ENCODE measurements at regions not wholly inside any gene's neighbourhood (a gene's known extent, or its start where the extent isn't known, plus 50 kb on each side); places are given as distances from the start of the nearest gene placed in this dataset.

DNA sequence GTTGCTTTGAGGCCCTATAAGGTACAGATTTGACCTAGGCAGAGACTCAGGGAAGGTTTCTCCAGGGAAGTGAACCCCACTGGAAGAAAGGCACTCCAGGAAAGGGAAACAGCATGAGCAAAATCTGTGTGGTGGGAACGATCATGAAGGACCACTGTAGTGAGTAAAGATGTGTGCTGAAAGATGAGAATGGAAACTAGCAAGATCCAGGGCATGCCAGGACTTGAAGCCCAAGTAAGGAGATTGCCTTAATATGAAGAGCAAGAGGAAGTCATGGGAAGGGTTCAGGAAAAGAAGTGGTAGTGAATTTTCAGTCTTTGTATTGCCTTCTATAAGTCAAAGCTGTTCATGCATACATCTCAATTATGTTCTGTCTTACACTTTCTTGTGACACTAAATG lies 55.2 kb upstream of the SLIT3 start:
- H3K36me3 ChIP-seq: no peaks in the 10 kb centered on the region
- H3K27me3 ChIP-seq: no peaks in the 10 kb centered on the region
- no peak overlapping the region for H3K4me3 ChIP-seq
- TF ChIP-seq CTCF (IDR thresholded peaks at IDR 0.05): no peak
- no peak for ATAC-seq
- WGBS, 2 donors (ENCODE audit: low coverage in 1 of 2): 80 to 88% methylated on average over 1 of the region's 1 CpG
- H3K27ac ChIP-seq: no peak overlapping the region
- H3K4me1 ChIP-seq: no peaks in the 10 kb centered on the region
- no peaks in the 10 kb centered on the region for H3K9me3 ChIP-seq

DNA sequence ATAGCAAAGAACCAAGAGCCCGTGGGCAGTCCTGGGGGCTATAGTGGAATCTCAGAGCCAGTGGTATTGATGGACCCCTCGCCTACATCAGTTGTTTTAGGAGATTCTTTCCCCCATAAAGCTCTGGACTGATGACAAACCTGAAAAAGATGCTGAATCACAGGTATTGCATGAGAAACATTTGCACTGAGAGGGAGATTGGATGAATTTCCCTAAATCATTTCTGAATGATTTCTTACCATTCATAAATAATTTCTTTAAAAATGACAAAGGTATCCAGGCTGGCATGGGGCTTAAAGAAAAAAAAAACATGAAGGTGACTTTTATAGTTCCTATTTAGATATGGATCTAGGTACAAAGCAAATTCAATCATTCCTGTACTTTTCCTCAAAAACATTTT lies 54.0 kb upstream of the SLIT3 start:
- Histone ChIP-seq H3K9me3 (no peaks in the 10 kb centered on the region), H3K36me3 (no peaks in the 10 kb centered on the region), H3K27me3 (no peaks in the 10 kb centered on the region), H3K4me1 (no peaks in the 10 kb centered on the region), H3K4me3 (no peak overlapping the region), H3K27ac (no peak overlapping the region)
- no peak for ATAC-seq
- 75 to 80% methylated on average over 2 of the region's 2 CpGs for WGBS, 2 donors (ENCODE audit: low coverage in 1 of 2)
- no peak for TF ChIP-seq POLR2AphosphoS5 (IDR thresholded peaks at IDR 0.05)
- TF ChIP-seq CTCF (IDR thresholded peaks at IDR 0.05): no peak
- no peak for TF ChIP-seq EP300 (IDR thresholded peaks at IDR 0.05)
- no peak for TF ChIP-seq POLR2A (IDR thresholded peaks at IDR 0.05)

DNA sequence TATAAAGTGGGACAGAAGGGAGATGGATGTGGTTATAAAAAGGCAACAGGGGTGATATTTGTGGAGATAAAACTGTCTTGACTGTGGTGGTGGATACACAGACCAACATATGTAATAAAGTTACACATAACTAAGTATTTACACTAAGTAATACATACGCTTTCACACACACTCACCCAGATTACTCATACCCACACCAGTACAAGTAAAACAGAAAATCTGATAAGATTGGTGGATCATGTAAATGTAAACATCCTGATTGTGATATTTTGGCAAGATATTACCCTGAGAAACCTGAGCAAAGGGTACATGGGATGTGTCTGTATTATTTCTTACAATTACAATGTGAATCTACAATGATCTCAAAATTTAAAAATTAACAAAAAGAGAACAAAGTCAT lies 53.3 kb upstream of the SLIT3 start:
- Histone ChIP-seq H3K27me3 (no peaks in the 10 kb centered on the region), H3K4me1 (no peaks in the 10 kb centered on the region), H3K4me3 (no peak overlapping the region), H3K27ac (no peak overlapping the region), H3K36me3 (no peaks in the 10 kb centered on the region), H3K9me3 (no peaks in the 10 kb centered on the region)
- no peak for ATAC-seq
- TF ChIP-seq POLR2AphosphoS5 (IDR thresholded peaks at IDR 0.05) (no peak), CTCF (IDR thresholded peaks at IDR 0.05) (no peak), EP300 (IDR thresholded peaks at IDR 0.05) (no peak), POLR2A (IDR thresholded peaks at IDR 0.05) (no peak)
- 78 to 89% methylated on average over 1 of the region's 1 CpG for WGBS, 2 donors (ENCODE audit: low coverage in 1 of 2)

DNA sequence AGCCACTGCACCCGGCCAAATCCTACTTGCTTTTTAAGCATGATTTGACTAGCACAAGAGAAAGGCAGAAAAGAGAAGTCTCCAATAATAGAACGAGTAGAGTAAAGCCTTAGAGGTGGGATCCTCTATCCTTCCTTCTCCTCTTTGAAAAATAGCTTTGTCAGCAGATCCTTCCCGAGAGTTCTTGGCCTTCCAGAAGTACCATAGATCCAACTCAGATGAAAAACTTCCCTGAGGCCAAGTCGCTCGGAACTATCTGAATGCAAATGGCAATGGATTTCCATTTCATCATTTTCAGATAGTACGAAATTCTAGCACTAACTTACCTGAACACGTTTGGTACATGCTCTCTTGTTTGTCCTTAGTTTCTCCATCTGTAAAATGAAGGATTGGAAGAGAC lies 52.0 kb upstream of the SLIT3 start:
- no peaks in the 10 kb centered on the region for H3K36me3 ChIP-seq
- H3K4me1 ChIP-seq: no peaks in the 10 kb centered on the region
- H3K27me3 ChIP-seq: no peaks in the 10 kb centered on the region
- WGBS, 2 donors (ENCODE audit: low coverage in 1 of 2): 90 to 91% methylated on average over 5 to 7 of the region's 7 CpGs
- no peaks in the 10 kb centered on the region for H3K9me3 ChIP-seq
- no peak overlapping the region for H3K27ac ChIP-seq
- no peak overlapping the region for H3K4me3 ChIP-seq
- TF ChIP-seq CTCF (IDR thresholded peaks at IDR 0.05) (no peak), POLR2A (IDR thresholded peaks at IDR 0.05) (no peak), EP300 (IDR thresholded peaks at IDR 0.05) (no peak), POLR2AphosphoS5 (IDR thresholded peaks at IDR 0.05) (no peak)
- no peak for ATAC-seq

GRCh38 chr5:169351721-169352120 lies 50.8 kb upstream of the SLIT3 start:
- Histone ChIP-seq H3K27ac (no peak overlapping the region), H3K4me1 (no peaks in the 10 kb centered on the region), H3K9me3 (no peaks in the 10 kb centered on the region), H3K27me3 (no peaks in the 10 kb centered on the region), H3K4me3 (no peak overlapping the region), H3K36me3 (no peaks in the 10 kb centered on the region)
- no peak for TF ChIP-seq EP300 (IDR thresholded peaks at IDR 0.05)
- no peak for TF ChIP-seq POLR2A (IDR thresholded peaks at IDR 0.05)
- no peak for TF ChIP-seq CTCF (IDR thresholded peaks at IDR 0.05)
- TF ChIP-seq POLR2AphosphoS5 (IDR thresholded peaks at IDR 0.05): no peak
- ATAC-seq: no peak
- 57 to 61% methylated on average over 3 of the region's 3 CpGs for WGBS, 2 donors (ENCODE audit: low coverage in 1 of 2)

Measured in gastroesophageal sphincter (tissue), 4 donors.